AG10803 (cell line): ENCODE measurements at regions not wholly inside any gene's neighbourhood (a gene's known extent, or its start where the extent isn't known, plus 50 kb on each side); places are given as distances from the start of the nearest gene placed in this dataset.
"Not testable (repeated sequence)": the region's sequence is repeated elsewhere in the genome, so short reads cannot be mapped to it uniquely, and the experiment has no call there.

Source experiments
- DNase-seq: peaks from one replicate; pipeline ENCODE4 v3.0.0; 2010; ENCODE audit warnings: low read depth
- H3K4me3 ChIP-seq: 2 replicates; pipeline ENCODE4 v1.5.1; 2011; ENCODE audit warnings: mild to moderate bottlenecking, low read length, control low read depth
- TF ChIP-seq, protein P1 (sequence below): conservative IDR thresholded peaks from 2 replicates; pipeline ENCODE4 v1.5.1; 2011; ENCODE audit warnings: mild to moderate bottlenecking, low read length, control low read depth, inconsistent platforms

GRCh38 chr1:120542940-120543339, 128.1 kb downstream of the NBPF8 start:
- DNase-seq, H3K4me3 ChIP-seq: not testable (repeated sequence)

DNA sequence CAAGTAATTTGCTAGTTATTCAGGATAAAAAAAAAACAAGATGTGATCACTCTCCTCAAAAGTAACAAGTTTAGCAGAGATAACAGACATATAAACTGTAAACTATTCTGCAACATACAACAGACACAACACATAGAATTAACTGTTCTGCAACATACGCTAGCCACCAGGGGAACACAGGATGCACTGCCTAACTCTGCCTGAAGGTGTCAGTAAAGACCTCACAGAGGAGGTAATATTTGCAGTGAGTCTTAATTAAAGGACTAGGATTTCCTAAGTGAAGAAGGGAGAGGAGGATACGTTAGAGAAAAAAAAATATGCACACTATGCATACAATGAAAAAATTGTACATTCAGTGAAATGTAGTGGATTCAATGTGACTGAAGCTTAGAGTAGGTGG, 129.6 kb downstream of the NBPF8 start:
- TF ChIP-seq, protein P1, sequence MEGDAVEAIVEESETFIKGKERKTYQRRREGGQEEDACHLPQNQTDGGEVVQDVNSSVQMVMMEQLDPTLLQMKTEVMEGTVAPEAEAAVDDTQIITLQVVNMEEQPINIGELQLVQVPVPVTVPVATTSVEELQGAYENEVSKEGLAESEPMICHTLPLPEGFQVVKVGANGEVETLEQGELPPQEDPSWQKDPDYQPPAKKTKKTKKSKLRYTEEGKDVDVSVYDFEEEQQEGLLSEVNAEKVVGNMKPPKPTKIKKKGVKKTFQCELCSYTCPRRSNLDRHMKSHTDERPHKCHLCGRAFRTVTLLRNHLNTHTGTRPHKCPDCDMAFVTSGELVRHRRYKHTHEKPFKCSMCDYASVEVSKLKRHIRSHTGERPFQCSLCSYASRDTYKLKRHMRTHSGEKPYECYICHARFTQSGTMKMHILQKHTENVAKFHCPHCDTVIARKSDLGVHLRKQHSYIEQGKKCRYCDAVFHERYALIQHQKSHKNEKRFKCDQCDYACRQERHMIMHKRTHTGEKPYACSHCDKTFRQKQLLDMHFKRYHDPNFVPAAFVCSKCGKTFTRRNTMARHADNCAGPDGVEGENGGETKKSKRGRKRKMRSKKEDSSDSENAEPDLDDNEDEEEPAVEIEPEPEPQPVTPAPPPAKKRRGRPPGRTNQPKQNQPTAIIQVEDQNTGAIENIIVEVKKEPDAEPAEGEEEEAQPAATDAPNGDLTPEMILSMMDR = peak; percentile 42
- H3K4me3 ChIP-seq, DNase-seq: not testable (repeated sequence)

DNA sequence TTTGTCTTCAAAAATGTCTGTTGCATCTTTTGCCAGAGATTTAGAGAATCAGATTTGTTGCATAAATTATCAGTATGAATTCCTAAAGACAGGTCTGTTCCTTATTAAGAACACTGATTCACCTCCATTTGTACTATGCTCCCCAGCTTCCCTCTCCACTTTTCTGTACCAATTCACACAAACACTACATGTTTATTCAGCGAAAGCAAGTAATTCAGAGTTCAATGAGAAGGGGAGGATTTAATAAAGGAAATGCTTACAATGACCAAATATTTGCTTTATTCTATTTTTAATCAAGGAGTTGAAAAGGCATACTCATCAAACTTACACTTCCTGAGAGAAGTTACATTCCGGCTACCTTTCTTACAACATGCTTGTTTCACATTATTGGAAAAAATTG, 135.5 kb downstream of the NBPF8 start:
- not testable (repeated sequence) for H3K4me3 ChIP-seq, DNase-seq

GRCh38 chr1:120552190-120552589, 137.4 kb downstream of the NBPF8 start:
- DNase-seq, H3K4me3 ChIP-seq: not testable (repeated sequence)

DNA sequence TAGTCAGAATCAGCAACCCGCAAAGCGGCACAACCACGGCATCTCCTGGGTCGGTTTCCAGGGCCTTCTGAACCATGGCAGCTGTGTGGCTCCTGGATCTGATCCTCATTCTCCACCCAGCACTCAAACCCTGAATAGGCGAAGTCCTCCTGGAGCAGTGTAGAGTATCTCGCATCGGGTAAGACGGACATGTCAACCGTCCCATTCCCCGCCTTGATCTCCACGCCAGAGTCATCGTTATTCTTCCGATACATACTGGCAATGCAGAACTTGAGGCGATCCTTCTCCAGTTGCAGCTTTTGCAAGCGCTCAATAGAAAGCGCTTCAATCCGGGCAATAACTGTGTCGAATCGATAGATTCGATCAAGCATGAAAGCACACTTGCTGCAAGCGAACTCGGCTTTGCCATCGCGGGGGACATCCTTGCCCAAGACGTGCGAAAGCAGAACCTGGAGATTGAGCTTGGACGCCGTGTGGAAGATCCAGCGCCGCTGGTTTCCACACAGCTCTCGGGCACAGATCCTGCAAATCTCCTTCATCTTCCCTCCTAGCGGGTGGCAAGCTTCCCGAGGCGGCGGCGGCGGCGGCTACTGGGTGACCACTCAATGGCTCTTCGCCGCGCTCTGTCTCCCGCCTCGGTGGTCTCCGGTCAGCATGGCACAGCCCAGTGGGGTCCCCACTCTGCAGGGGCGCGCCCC, 142.9 kb downstream of the NBPF8 start:
- H3K4me3 ChIP-seq = peak overlapping the region; percentile 60

GRCh38 chr1:120558303-120559060, 143.6 kb downstream of the NBPF8 start:
- peak; percentile 67 for DNase-seq
- H3K4me3 ChIP-seq = peak overlapping the region; percentile 61

More for the DNA sequence above, 142.9 kb downstream of the NBPF8 start:
- peak; percentile 4 for DNase-seq

DNA sequence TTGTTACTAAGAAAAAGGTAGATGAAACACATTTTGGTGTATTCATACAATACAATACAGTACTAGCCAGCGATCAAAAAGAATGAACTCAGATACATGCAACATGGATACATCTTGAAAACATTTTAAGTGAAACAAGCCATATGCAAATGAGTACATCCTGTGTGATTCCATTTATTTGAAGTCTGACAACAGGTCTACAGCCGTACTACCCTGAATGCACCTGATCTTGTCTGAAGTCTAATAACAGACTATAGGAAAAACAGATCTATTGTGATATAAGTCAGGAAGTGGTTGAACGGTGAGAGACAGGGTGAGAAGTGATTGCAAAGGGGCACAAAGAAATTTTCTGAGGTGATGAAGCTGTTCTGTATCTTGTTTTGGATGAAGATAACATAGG, 146.9 kb downstream of the NBPF8 start:
- not testable (repeated sequence) for H3K4me3 ChIP-seq, DNase-seq

GRCh38 chr1:120565396-120565795, 150.6 kb downstream of the NBPF8 start:
- not testable (repeated sequence) for H3K4me3 ChIP-seq, DNase-seq

DNA sequence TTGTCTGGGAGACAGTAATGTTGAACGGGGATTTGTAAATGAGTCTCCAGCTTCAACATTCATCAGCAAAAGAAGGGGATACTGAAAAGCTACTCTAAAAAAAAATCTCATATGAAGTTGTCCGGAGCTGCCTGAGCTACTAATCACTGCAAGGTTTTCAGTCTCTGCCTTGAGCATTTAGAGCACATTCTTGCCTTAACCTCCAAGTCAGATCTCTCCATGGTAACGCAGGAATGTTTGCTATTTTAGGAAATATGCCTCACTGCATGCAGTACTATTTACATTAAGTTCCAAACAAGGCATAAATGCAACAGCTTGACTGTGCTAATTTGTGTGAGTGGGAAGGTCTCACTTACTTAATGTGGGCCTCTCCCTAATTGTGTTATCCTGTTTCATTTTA, 152.8 kb downstream of the NBPF8 start:
- not testable (repeated sequence) for H3K4me3 ChIP-seq, DNase-seq

- H3K4me3 ChIP-seq, DNase-seq: not testable (repeated sequence)
Measured at GRCh38 chr1:120575201-120575600, 148.5 kb upstream of the NBPF26 start.

- not testable (repeated sequence) for DNase-seq, H3K4me3 ChIP-seq
Measured at GRCh38 chr1:120582135-120582534, 141.6 kb upstream of the NBPF26 start.

- not testable (repeated sequence) for H3K4me3 ChIP-seq, DNase-seq
Measured at GRCh38 chr1:120586053-120586452, 137.7 kb upstream of the NBPF26 start.

DNA sequence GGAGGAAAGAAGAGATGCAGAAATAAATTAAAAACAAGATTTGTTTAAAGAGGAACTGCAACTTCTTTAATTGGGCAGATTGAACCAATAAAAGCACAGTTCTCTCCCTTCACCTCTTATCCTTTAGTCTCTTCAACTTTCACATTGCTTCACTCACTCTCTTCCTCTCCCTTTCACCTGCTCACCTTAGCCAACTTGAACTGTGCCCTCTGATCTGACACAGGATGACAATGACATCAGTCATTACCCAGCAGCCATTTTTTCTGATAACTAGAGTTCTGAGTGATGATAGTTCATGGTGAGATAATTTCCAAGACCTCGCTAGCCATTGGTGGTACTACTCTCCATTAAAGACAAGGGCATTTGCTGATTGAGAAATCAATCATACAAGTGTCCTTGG, 134.9 kb upstream of the NBPF26 start:
- H3K4me3 ChIP-seq, DNase-seq: not testable (repeated sequence)

DNA sequence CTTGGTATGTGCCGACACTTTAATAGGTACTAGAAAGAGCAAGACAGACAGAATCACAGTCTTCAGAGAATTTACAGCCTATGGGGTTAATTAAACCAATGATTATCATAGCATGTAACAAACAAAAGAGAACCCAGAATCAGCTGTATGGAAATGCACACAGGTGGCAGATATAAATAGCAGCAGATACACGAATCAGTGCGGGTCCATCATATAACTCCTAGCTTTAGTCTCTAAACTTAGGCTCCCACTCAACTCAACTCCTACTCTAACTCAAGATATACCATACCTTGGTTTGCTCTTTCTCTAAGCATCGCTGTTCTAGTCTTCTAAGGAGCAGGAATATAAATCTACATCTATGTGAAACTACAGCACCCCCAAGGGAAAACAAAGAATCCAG, 132.0 kb upstream of the NBPF26 start:
- not testable (repeated sequence) for DNase-seq, H3K4me3 ChIP-seq

DNA sequence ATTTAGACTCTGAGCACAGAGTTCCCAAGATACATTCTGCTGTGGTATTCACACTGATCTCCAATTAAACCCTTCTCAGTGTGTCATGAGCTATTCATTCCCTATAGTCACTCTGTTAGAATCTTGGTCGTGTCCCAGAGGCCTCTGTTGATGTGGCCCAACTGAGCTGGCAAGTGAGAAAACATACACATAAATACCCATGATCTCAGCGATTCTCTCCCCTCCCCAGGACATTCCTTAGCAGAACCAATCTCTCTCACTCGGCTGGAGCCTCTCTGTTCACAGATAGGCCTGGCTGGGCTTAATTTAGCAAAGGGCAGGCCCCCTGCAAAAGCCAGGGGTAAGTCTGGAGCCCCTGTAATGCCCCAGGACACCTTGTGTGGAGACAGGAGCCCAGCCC, 130.8 kb upstream of the NBPF26 start:
- DNase-seq = not testable (repeated sequence)

DNA sequence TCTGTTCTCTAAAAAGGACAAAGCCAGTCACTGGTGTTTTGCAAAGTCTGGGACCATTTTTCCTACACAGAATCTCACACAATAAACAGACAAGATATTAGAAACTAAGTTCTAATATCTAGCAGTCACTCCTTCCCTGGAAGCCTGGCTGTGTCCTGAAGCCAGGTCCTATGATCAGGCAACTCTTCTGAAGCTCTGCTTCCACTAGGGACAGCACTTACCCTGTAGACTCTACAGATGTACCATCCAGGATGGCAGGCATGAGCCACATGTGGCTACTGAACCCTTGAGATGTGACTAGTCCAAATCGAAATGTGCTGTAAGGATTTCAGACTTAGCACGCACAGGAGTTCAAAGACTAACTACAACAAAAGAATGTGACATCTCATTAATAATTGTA, 130.1 kb upstream of the NBPF26 start:
- not testable (repeated sequence) for DNase-seq, H3K4me3 ChIP-seq

More for the DNA sequence above, 130.8 kb upstream of the NBPF26 start:
- H3K4me3 ChIP-seq = not testable (repeated sequence)

DNA sequence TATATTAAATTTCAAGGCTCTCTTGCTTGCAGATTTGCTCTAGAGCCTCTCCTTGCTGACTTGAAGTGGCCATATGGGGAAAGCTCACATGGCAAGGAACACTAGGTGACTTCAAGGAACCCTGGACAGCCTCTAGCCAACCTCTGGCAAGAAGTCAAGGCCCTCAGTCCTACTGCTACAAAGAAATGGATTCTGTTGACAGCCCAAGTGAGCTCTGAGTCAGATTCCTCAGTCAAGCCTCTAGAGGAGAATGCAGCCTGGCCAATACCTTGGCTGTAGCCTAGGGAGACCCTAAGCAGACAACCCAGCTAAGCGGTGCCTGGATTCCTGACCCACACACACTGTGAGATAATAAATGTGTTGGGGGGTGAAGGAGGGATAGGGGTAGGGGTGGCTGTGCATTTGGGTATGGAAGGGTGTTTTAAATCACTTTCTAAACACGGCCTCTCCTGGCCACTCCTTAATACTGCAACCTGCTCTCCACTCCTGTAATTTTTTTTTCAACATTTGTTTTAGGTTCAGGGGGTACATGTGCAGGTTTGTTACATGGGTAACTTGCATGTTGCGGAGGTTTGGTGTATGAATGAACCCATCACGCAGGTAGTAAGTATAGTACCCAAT, 125.3 kb upstream of the NBPF26 start:
- not testable (repeated sequence) for DNase-seq, H3K4me3 ChIP-seq

DNA sequence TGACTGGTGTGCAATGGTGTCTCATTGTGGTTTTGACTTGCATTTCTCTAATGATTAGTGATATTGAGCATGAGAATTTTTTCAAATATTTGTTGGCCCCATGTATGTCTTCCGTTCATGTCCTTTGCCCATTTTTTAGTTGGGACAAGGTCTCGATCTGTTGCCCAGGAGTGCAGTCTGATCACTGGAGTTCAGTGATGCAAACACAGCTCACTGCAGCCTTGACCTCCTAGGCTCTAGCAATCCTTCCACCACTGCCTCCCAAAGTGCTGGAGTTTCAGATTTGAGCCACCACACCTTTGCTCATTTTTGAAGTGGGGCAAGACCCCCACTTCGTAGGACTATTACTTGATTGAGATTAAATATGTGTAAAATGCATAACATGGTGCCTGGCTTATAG, 124.2 kb upstream of the NBPF26 start:
- H3K4me3 ChIP-seq, DNase-seq: not testable (repeated sequence)
